CD4-positive, alpha-beta T cell (primary cell): ENCODE measurements at regions not wholly inside any gene's neighbourhood (a gene's known extent, or its start where the extent isn't known, plus 50 kb on each side); places are given as distances from the start of the nearest gene placed in this dataset.

Experiments used
- ATAC-seq: fragments of 200-7000 bp; cut with Tn5 transposase; one replicate; pipeline ENCODE4 v1.10.0; 2022; ENCODE audit warnings: mild to moderate bottlenecking; ENCODE audit not compliant: poor library complexity
- CTCF ChIA-PET: fragments of 350-600 bp; sonication (Branson Sonifier 250); formaldehyde crosslinking; loops from one replicate; lab custom pipeline; 2021; ENCODE audit warnings: antibody characterized with exemption, inconsistent platforms; lab: Charles Lee
- POLR2A ChIA-PET: fragments of 350-600 bp; sonication (Branson Sonifier 250); formaldehyde crosslinking; loops from one replicate; lab custom pipeline; 2021; ENCODE audit warnings: antibody characterized with exemption, inconsistent platforms; lab: Charles Lee
- DNase-seq, 14 experiments: peaks; one replicate each; pipeline ENCODE4 v3.0.0-alpha.2; 2013 to 2020; ENCODE audit warnings: mixed read lengths in 2 of 14
- H3K27ac ChIP-seq, 2 donors: one replicate each; pipeline versions ENCODE4 v1.5.1 to v1.7.0; 2013; ENCODE audit warnings: low read length in 2 of 2, low read depth in 1 of 2, mild to moderate bottlenecking in 1 of 2
- H3K27me3 ChIP-seq, 2 experiments: 1 replicate in 1 of 2; 2 replicates in 1 of 2; pipeline versions ENCODE4 v1.6.1 to v1.7.0; 2013; ENCODE audit warnings: low read length in 2 of 2, control low read depth in 1 of 2, mild to moderate bottlenecking in 1 of 2, moderate library complexity in 1 of 2; ENCODE audit not compliant: insufficient read depth in 2 of 2, control insufficient read depth in 1 of 2
- H3K36me3 ChIP-seq: one replicate; pipeline ENCODE4 v1.6.1; 2013; ENCODE audit warnings: low read length, control low read depth; ENCODE audit not compliant: insufficient read depth
- H3K4me1 ChIP-seq: one replicate; pipeline ENCODE4 v1.6.1; 2013; ENCODE audit warnings: low read length, control low read depth; ENCODE audit not compliant: insufficient read depth
- H3K4me3 ChIP-seq: one replicate; pipeline ENCODE4 v1.5.1; 2013; ENCODE audit warnings: mild to moderate bottlenecking, low read length, moderate library complexity
- H3K9me3 ChIP-seq, 2 experiments: 1 replicate in 1 of 2; 2 replicates in 1 of 2; pipeline versions ENCODE4 v1.6.1 to v1.7.0; 2013; ENCODE audit warnings: low read length in 2 of 2, mild to moderate bottlenecking in 2 of 2, control low read depth in 1 of 2, moderate library complexity in 1 of 2; ENCODE audit not compliant: control insufficient read depth in 1 of 2, insufficient read depth in 1 of 2
- H3K27ac Mint-ChIP-seq: one replicate; pipeline ENCODE4 v1.8.0; 2020; ENCODE audit warnings: mixed read lengths
- H3K27me3 Mint-ChIP-seq: one replicate; pipeline ENCODE4 v1.8.0; 2021; ENCODE audit warnings: mixed read lengths
- H3K36me3 Mint-ChIP-seq: one replicate; pipeline ENCODE4 v1.8.0; 2021; ENCODE audit warnings: low read depth, mixed read lengths
- H3K4me1 Mint-ChIP-seq: one replicate; pipeline ENCODE4 v1.8.0; 2021; ENCODE audit warnings: low read depth, mixed read lengths
- H3K4me3 Mint-ChIP-seq: one replicate; pipeline ENCODE4 v1.8.0; 2020; ENCODE audit warnings: mild to moderate bottlenecking, mixed read lengths
- H3K9me3 Mint-ChIP-seq: one replicate; pipeline ENCODE4 v1.8.0; 2020; ENCODE audit warnings: mixed read lengths
- intact Hi-C, 2 experiments: fragments of 100-400 bp; cut with DNase I in 1 of 2; cut with micrococcal nuclease in 1 of 2; formaldehyde crosslinking; loops; one replicate each; pipeline versions ENCODE4 v1.15.1 to v1.9.0; 2023 to 2025; cut with DNase I, micrococcal nuclease
- TF ChIP-seq, protein P1 (sequence below): fragments of 200-600 bp; IDR thresholded peaks from one replicate; pipeline ENCODE4 v1.8.0; 2022; ENCODE audit warnings: antibody characterized with exemption, mild to moderate bottlenecking

DNA sequence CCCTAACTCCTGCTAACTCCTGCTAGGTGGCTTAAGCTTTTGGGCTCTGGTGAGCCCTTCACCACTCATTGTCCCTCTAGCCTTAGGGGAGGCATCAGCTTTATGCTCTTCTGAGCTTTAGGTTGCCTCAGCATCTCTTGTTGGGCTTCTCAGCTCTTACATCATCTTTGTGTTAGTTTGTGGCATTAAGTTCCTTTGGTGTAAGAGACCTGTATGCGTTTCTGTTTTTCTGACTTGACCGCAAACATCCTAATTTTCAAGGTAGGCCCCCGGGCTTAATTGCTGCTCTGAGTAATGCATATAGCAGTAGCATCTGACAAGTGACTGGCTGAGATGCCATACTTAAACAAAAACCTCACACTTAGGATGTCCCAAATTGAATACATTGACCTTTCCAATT, 287.8 kb upstream of the TUT7 start:
- ATAC-seq (no peak), DNase-seq (no peak)
- Mint-ChIP-seq H3K27me3 (peaks cover 12% of the 10 kb centered on the region), H3K36me3 (no peaks in the 10 kb centered on the region), H3K4me3 (no peak overlapping the region), H3K9me3 (no peaks in the 10 kb centered on the region), H3K27ac (no peak overlapping the region), H3K4me1 (no peaks in the 10 kb centered on the region)
- CTCF ChIA-PET, result no interaction called here
- Histone ChIP-seq H3K4me3 (no peak overlapping the region), H3K36me3 (no peaks in the 10 kb centered on the region), H3K27ac (no peak overlapping the region), H3K27me3 (no peaks in the 10 kb centered on the region), H3K4me1 (no peaks in the 10 kb centered on the region), H3K9me3 (peaks cover 0 to 8% of the 10 kb centered on the region in 2 experiments)
- POLR2A ChIA-PET, result no interaction called here
- TF ChIP-seq, protein P1, sequence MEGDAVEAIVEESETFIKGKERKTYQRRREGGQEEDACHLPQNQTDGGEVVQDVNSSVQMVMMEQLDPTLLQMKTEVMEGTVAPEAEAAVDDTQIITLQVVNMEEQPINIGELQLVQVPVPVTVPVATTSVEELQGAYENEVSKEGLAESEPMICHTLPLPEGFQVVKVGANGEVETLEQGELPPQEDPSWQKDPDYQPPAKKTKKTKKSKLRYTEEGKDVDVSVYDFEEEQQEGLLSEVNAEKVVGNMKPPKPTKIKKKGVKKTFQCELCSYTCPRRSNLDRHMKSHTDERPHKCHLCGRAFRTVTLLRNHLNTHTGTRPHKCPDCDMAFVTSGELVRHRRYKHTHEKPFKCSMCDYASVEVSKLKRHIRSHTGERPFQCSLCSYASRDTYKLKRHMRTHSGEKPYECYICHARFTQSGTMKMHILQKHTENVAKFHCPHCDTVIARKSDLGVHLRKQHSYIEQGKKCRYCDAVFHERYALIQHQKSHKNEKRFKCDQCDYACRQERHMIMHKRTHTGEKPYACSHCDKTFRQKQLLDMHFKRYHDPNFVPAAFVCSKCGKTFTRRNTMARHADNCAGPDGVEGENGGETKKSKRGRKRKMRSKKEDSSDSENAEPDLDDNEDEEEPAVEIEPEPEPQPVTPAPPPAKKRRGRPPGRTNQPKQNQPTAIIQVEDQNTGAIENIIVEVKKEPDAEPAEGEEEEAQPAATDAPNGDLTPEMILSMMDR, result no peak
- intact Hi-C loops, result no loop called here

DNA sequence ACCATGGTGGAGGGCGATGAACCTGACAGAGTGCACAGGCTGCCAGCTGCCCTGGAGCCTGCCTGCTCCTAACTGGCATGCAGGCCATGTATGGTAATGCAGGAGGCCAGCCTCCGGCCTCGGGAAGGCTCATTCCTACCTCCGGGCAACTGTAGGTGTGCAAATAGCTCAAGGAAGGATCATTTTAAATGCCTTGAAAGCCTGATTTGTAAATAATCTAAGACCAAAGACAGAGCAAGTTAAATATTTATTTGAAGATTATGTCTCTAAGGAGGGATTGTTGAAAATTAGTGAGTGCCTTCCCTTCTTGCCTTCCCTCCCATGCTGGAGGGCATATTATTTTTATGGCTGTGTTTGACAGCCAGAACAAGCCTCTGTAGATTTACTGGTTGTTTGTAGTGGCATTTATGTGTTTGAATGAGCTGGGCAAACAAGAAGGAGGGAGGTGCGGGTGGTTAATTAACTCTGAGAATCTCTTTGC, 285.7 kb upstream of the TUT7 start:
- CTCF ChIA-PET, result no interaction called here
- Mint-ChIP-seq H3K36me3 (no peaks in the 10 kb centered on the region), H3K4me3 (no peak overlapping the region), H3K4me1 (no peaks in the 10 kb centered on the region), H3K9me3 (no peaks in the 10 kb centered on the region), H3K27ac (no peak overlapping the region), H3K27me3 (peaks cover 25% of the 10 kb centered on the region)
- TF ChIP-seq, protein P1, result no peak
- POLR2A ChIA-PET, result no interaction called here
- intact Hi-C loops, result loop anchor here in 1 of 2 experiments (10.0 kb wide), 1 partner anchor 685 kb away; no protein-coding TSS in a partner anchor
- Histone ChIP-seq H3K4me3 (no peak overlapping the region), H3K36me3 (no peaks in the 10 kb centered on the region), H3K27ac (no peak overlapping the region), H3K27me3 (no peaks in the 10 kb centered on the region), H3K4me1 (no peaks in the 10 kb centered on the region), H3K9me3 (peaks cover 0 to 3% of the 10 kb centered on the region in 2 experiments)
- ATAC-seq, result no peak
- no peak for DNase-seq

GRCh38 chr9:86639287-86639686, 285.1 kb upstream of the TUT7 start:
- no peak for ATAC-seq

More at GRCh38 chr9:86639287-86639686, 285.1 kb upstream of the TUT7 start:
- ChIA-PET CTCF (no interaction called here), POLR2A (no interaction called here)
- Mint-ChIP-seq H3K27ac (no peak overlapping the region), H3K4me3 (no peak overlapping the region), H3K4me1 (no peaks in the 10 kb centered on the region), H3K9me3 (no peaks in the 10 kb centered on the region), H3K36me3 (no peaks in the 10 kb centered on the region), H3K27me3 (peaks cover 30% of the 10 kb centered on the region)
- no peaks in the 10 kb centered on the region for H3K36me3 ChIP-seq
- peaks cover 0 to under 1% of the 10 kb centered on the region in 2 experiments for H3K27me3 ChIP-seq
- intact Hi-C loops, result loop anchor here in 1 of 2 experiments (10.0 kb wide), 1 partner anchor 686 kb away; no protein-coding TSS in a partner anchor
- H3K4me1 ChIP-seq, result no peaks in the 10 kb centered on the region
- H3K27ac ChIP-seq, result no peak overlapping the region
- TF ChIP-seq, protein P1, result no peak
- H3K4me3 ChIP-seq, result no peak overlapping the region
- peaks cover 0 to 3% of the 10 kb centered on the region in 2 experiments for H3K9me3 ChIP-seq
- DNase-seq, result no peak
